ENCODE measurements at regions not wholly inside any gene's neighbourhood (a gene's known extent, or its start where the extent isn't known, plus 50 kb on each side); places are given as distances from the start of the nearest gene placed in this dataset.

GRCh38 chr12:19846574-19846973 is 407.3 kb downstream of the AEBP2 start:
- TF ChIP-seq CTCF (IDR thresholded peaks at IDR 0.05) (no peak), E2F1 (CRISPR knock-in tag; IDR thresholded peaks at IDR 0.05) (no peak)
